GM23338 (cell line): ENCODE measurements at regions not wholly inside any gene's neighbourhood (a gene's known extent, or its start where the extent isn't known, plus 50 kb on each side); places are given as distances from the start of the nearest gene placed in this dataset.

ENCODE experiments used
- CTCF ChIP-seq, 2 experiments: fragments of 200-600 bp in 1 of 2; sonication (generic) in 1 of 2; conservative IDR thresholded peaks; 2 replicates each; pipeline versions ENCODE4 v1.5.1 to v1.6.1; 2016 to 2017; ENCODE audit warnings: antibody characterized with exemption in 2 of 2, low read depth in 2 of 2, mild to moderate bottlenecking in 2 of 2, moderate library complexity in 1 of 2
- EZH2 ChIP-seq: fragments of 200-600 bp; sonication (generic); IDR thresholded peaks from one replicate; pipeline ENCODE4 v1.8.0; 2017; ENCODE audit warnings: antibody characterized with exemption, mild to moderate bottlenecking, low read depth; ENCODE audit not compliant: unreplicated experiment
- STAT1 ChIP-seq: IDR thresholded peaks from one replicate; pipeline ENCODE4 v1.6.1; 2016; ENCODE audit warnings: antibody characterized with exemption; ENCODE audit not compliant: unreplicated experiment
- ZNF331 ChIP-seq: fragments of 250-450 bp; sonication (Bioruptor Pico); IDR thresholded peaks from 2 replicates; pipeline ENCODE4 v1.5.0; 2020; ENCODE audit warnings: low read depth, mild to moderate bottlenecking, moderate library complexity

GRCh38 chr20:52818491-52818890, 153.7 kb upstream of the TSHZ2 start:
- TF ChIP-seq CTCF (conservative IDR thresholded peaks at IDR 0.05; ENCODE audit: low read depth in 2 of 2) (no peak), STAT1 (no peak), EZH2 (no peak), ZNF331 (no peak)
